Prostate gland (tissue), 2 donors: ENCODE measurements at regions not wholly inside any gene's neighbourhood (a gene's known extent, or its start where the extent isn't known, plus 50 kb on each side); places are given as distances from the start of the nearest gene placed in this dataset.

ENCODE experiments used
- DNase-seq: peaks from one replicate; pipeline ENCODE4 v3.0.0-alpha.2; 2019; ENCODE audit warnings: low spot score
- H3K27ac ChIP-seq, 2 donors: fragments of 200-600 bp; sonication (generic); 2 replicates each; pipeline ENCODE4 v1.5.1; 2017 to 2019
- H3K27me3 ChIP-seq: fragments of 200-600 bp; sonication (generic); replicated peaks from 2 replicates; pipeline ENCODE4 v1.5.1; 2019; ENCODE audit not compliant: insufficient read depth
- H3K36me3 ChIP-seq, 2 donors: fragments of 200-600 bp; sonication (generic); 1 replicate in 1 of 2; 2 replicates in 1 of 2; pipeline versions ENCODE4 v1.5.1 to v1.8.1; 2017 to 2019
- H3K4me1 ChIP-seq: fragments of 200-600 bp; sonication (generic); replicated peaks from 2 replicates; pipeline ENCODE4 v1.5.1; 2019
- H3K4me3 ChIP-seq, 2 donors: fragments of 200-600 bp; sonication (generic); 2 replicates each; pipeline ENCODE4 v1.5.1; 2017 to 2019
- H3K9me3 ChIP-seq: fragments of 200-600 bp; sonication (generic); 2 replicates; pipeline ENCODE4 v1.5.1; 2017
- CTCF ChIP-seq, 4 experiments: fragments of 200-600 bp in 2 of 4; fragments of 450-650 bp in 2 of 4; sonication (generic) in 2 of 4; IDR thresholded peaks; 1 replicate in 3 of 4; 2 replicates in 1 of 4; pipeline ENCODE4 v1.5.1; 2016 to 2019; ENCODE audit warnings: antibody characterized with exemption in 4 of 4, mild to moderate bottlenecking in 2 of 4, moderate library complexity in 2 of 4
- POLR2A ChIP-seq: fragments of 450-650 bp; IDR thresholded peaks from one replicate; pipeline ENCODE4 v1.6.1; 2016; ENCODE audit warnings: antibody characterized with exemption, mild to moderate bottlenecking
- POLR2AphosphoS5 ChIP-seq: sonication (generic); formaldehyde crosslinking; IDR thresholded peaks from one replicate; pipeline ENCODE4 v1.6.1; 2017; ENCODE audit warnings: antibody characterized with exemption
- WGBS: methylation state at CpG from one replicate; pipeline ENCODE4 v1.1.5; 2018; 5-methylcytosine and 5-hydroxymethylcytosine counted together
- intact Hi-C: fragments of 100-400 bp; cut with DNase I; formaldehyde crosslinking; loops from one replicate; pipeline ENCODE4 v1.14.2; 2022

- Histone ChIP-seq H3K36me3 (no peaks in the 10 kb centered on the region), H3K4me1 (no peaks in the 10 kb centered on the region), H3K27me3 (no peaks in the 10 kb centered on the region), H3K4me3 (no peak overlapping the region), H3K27ac (no peak overlapping the region), H3K9me3 (no peaks in the 10 kb centered on the region)
- TF ChIP-seq CTCF (IDR thresholded peaks at IDR 0.05): no peak
- no peak for TF ChIP-seq POLR2AphosphoS5
- no peak for TF ChIP-seq POLR2A
- intact Hi-C loops: no loop called here
- DNase-seq: no peak
Observed at GRCh38 chr13:104766319-104766718, 1700.1 kb upstream of the SLC10A2 start.

- Histone ChIP-seq H3K9me3 (no peaks in the 10 kb centered on the region), H3K4me1 (no peaks in the 10 kb centered on the region), H3K27ac (no peak overlapping the region), H3K4me3 (no peak overlapping the region), H3K36me3 (no peaks in the 10 kb centered on the region), H3K27me3 (no peaks in the 10 kb centered on the region)
- intact Hi-C loops: no loop called here
- 60% methylated on average over 4 of the region's 4 CpGs for WGBS
- TF ChIP-seq POLR2AphosphoS5 (no peak), CTCF (IDR thresholded peaks at IDR 0.05) (no peak), POLR2A (no peak)
- DNase-seq: no peak
Observed at GRCh38 chr13:104764600-104764999, 1698.4 kb upstream of the SLC10A2 start.

- intact Hi-C loops: no loop called here
- no peaks in the 10 kb centered on the region for H3K27me3 ChIP-seq
- H3K9me3 ChIP-seq: no peaks in the 10 kb centered on the region
- TF ChIP-seq CTCF (IDR thresholded peaks at IDR 0.05): no peak
- no peak for TF ChIP-seq POLR2A
- no peak for DNase-seq
- no peaks in the 10 kb centered on the region for H3K36me3 ChIP-seq
- no peaks in the 10 kb centered on the region for H3K4me1 ChIP-seq
- H3K4me3 ChIP-seq: no peak overlapping the region
- no peak overlapping the region for H3K27ac ChIP-seq
- WGBS: 94% methylated on average over 3 of the region's 3 CpGs
Observed at GRCh38 chr13:104759069-104759468, 1692.9 kb upstream of the SLC10A2 start.

DNA sequence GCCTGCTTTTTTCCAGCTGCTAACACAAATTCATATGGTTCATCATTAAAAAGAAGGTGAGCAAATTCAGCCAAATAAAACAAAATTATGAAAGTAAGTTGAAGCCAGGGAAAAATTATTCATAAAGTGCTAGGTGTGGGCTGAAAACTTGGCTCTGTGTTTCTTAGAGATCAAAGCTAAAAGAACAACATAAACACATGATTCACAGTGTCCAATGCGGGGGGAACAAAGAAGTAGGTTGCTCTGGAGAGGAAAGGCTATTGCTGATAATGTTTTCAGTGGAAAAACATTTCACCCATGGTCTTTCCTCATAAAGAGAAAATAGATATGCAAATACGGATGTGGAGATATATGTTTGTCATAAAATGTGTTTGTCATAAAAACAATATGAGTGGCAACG is 1691.5 kb upstream of the SLC10A2 start:
- no peaks in the 10 kb centered on the region for H3K27me3 ChIP-seq
- no peak overlapping the region for H3K27ac ChIP-seq
- no peak overlapping the region for H3K4me3 ChIP-seq
- DNase-seq: no peak
- no peaks in the 10 kb centered on the region for H3K4me1 ChIP-seq
- 51% methylated on average over 3 of the region's 3 CpGs for WGBS
- H3K36me3 ChIP-seq: no peaks in the 10 kb centered on the region
- intact Hi-C loops: no loop called here
- H3K9me3 ChIP-seq: no peaks in the 10 kb centered on the region
- TF ChIP-seq POLR2AphosphoS5 (no peak), POLR2A (no peak), CTCF (IDR thresholded peaks at IDR 0.05) (no peak)

GRCh38 chr13:104750377-104750776 is 1684.2 kb upstream of the SLC10A2 start:
- DNase-seq: no peak
- intact Hi-C loops: no loop called here
- Histone ChIP-seq H3K9me3 (no peaks in the 10 kb centered on the region), H3K36me3 (no peaks in the 10 kb centered on the region), H3K27ac (no peak overlapping the region), H3K27me3 (no peaks in the 10 kb centered on the region), H3K4me3 (no peak overlapping the region), H3K4me1 (no peaks in the 10 kb centered on the region)
- no peak for TF ChIP-seq POLR2A
- TF ChIP-seq CTCF (IDR thresholded peaks at IDR 0.05): no peak
- no peak for TF ChIP-seq POLR2AphosphoS5
- 96% methylated on average over 2 of the region's 2 CpGs for WGBS
